ENCODE measurements at regions not wholly inside any gene's neighbourhood (a gene's known extent, or its start where the extent isn't known, plus 50 kb on each side); places are given as distances from the start of the nearest gene placed in this dataset.
"Not testable (repeated sequence)": the region's sequence is repeated elsewhere in the genome, so short reads cannot be mapped to it uniquely, and the experiment has no call there.

- no peak for DNase-seq (ENCODE audit: low read depth in 2 of 3, low spot score in 1 of 3)
Observed at GRCh38 chrX:65331371-65331770, 203.2 kb downstream of the LAS1L start.

GRCh38 chrX:65300104-65300809 lies 234.3 kb downstream of the LAS1L start:
- DNase-seq (ENCODE audit: low read depth in 2 of 3, low spot score in 1 of 3): no peak

- not testable (repeated sequence) for DNase-seq (ENCODE audit: low read depth in 2 of 3, low spot score in 1 of 3)
Observed at GRCh38 chrX:65282905-65283304, 251.7 kb downstream of the LAS1L start.

GRCh38 chrX:65273152-65273551 lies 261.4 kb downstream of the LAS1L start:
- DNase-seq (ENCODE audit: low read depth in 2 of 3, low spot score in 1 of 3): no peak

GRCh38 chrX:65266482-65266881 lies 268.1 kb downstream of the LAS1L start:
- no peak for DNase-seq (ENCODE audit: low read depth in 2 of 3, low spot score in 1 of 3)

- no peak for DNase-seq (ENCODE audit: low read depth in 2 of 3, low spot score in 1 of 3)
Observed at GRCh38 chrX:65253817-65254216, 277.6 kb upstream of the ZC4H2 start.

- DNase-seq (ENCODE audit: low read depth in 2 of 3, low spot score in 1 of 3): no peak
Observed at GRCh38 chrX:65241059-65241721, 264.9 kb upstream of the ZC4H2 start.

- DNase-seq (ENCODE audit: low read depth in 2 of 3, low spot score in 1 of 3): no peak
Observed at GRCh38 chrX:65203545-65203944, 227.3 kb upstream of the ZC4H2 start.

GRCh38 chrX:65196758-65197360 lies 220.6 kb upstream of the ZC4H2 start:
- peak in 1 of 3 donors; percentile 1 for DNase-seq (ENCODE audit: low read depth in 2 of 3, low spot score in 1 of 3)

- no peak for DNase-seq (ENCODE audit: low read depth in 2 of 3, low spot score in 1 of 3)
Observed at GRCh38 chrX:65195621-65196020, 219.4 kb upstream of the ZC4H2 start.

GRCh38 chrX:65194547-65194946 lies 218.3 kb upstream of the ZC4H2 start:
- no peak for DNase-seq (ENCODE audit: low read depth in 2 of 3, low spot score in 1 of 3)

GRCh38 chrX:65163325-65163724 lies 187.1 kb upstream of the ZC4H2 start:
- DNase-seq (ENCODE audit: low read depth in 2 of 3, low spot score in 1 of 3): not testable (repeated sequence)

GRCh38 chrX:65148232-65148631 lies 172.0 kb upstream of the ZC4H2 start:
- DNase-seq (ENCODE audit: low read depth in 2 of 3, low spot score in 1 of 3): no peak

- no peak for DNase-seq (ENCODE audit: low read depth in 2 of 3, low spot score in 1 of 3)
Observed at GRCh38 chrX:65136424-65136823, 160.2 kb upstream of the ZC4H2 start.

GRCh38 chrX:65127842-65128241 lies 151.6 kb upstream of the ZC4H2 start:
- no peak for DNase-seq (ENCODE audit: low read depth in 2 of 3, low spot score in 1 of 3)

- no peak for DNase-seq (ENCODE audit: low read depth in 2 of 3, low spot score in 1 of 3)
Observed at GRCh38 chrX:65098851-65099250, 122.6 kb upstream of the ZC4H2 start.

- no peak for DNase-seq (ENCODE audit: low read depth in 2 of 3, low spot score in 1 of 3)
Observed at GRCh38 chrX:65093658-65094057, 117.4 kb upstream of the ZC4H2 start.

GRCh38 chrX:65073233-65073632 lies 97.0 kb upstream of the ZC4H2 start:
- no peak for DNase-seq (ENCODE audit: low read depth in 2 of 3, low spot score in 1 of 3)

GRCh38 chrX:65072590-65072989 lies 96.3 kb upstream of the ZC4H2 start:
- DNase-seq (ENCODE audit: low read depth in 2 of 3, low spot score in 1 of 3): no peak

GRCh38 chrX:65058626-65059025 lies 82.4 kb upstream of the ZC4H2 start:
- not testable (repeated sequence) for DNase-seq (ENCODE audit: low read depth in 2 of 3, low spot score in 1 of 3)

- no peak for DNase-seq (ENCODE audit: low read depth in 2 of 3, low spot score in 1 of 3)
Observed at GRCh38 chrX:65045001-65045400, 68.8 kb upstream of the ZC4H2 start.

- DNase-seq (ENCODE audit: low read depth in 2 of 3, low spot score in 1 of 3): peak in 2 of 3 donors; percentile 3 to 13
Observed at GRCh38 chrX:65035446-65035770, 59.2 kb upstream of the ZC4H2 start.
